Urothelium cell line (cell line): ENCODE measurements at regions not wholly inside any gene's neighbourhood (a gene's known extent, or its start where the extent isn't known, plus 50 kb on each side); places are given as distances from the start of the nearest gene placed in this dataset.
A peak's percentile ranks its signal among the peaks of the same experiment; 100 is the strongest.

Source experiments
- DNase-seq: peaks from one replicate; pipeline ENCODE4 v3.0.0; 2011; ENCODE audit warnings: low spot score, mixed read lengths
- FAIRE-seq: peaks from 2 replicates; lab custom pipeline; 2011; peaks lifted over from hg19 to GRCh38; lab: Jason Lieb, UNC

GRCh38 chr11:80436547-80436946, 995.7 kb upstream of the TENM4 start:
- DNase-seq = no peak
- FAIRE-seq = no peak

- DNase-seq (no peak), FAIRE-seq (no peak)
These were observed 994.5 kb upstream of the TENM4 start for GRCh38 chr11:80435345-80435744.

- FAIRE-seq = no peak
- no peak for DNase-seq
These were observed 991.2 kb upstream of the TENM4 start for GRCh38 chr11:80432057-80432456.

GRCh38 chr11:80424012-80424695, 983.3 kb upstream of the TENM4 start:
- FAIRE-seq (no peak), DNase-seq (no peak)

GRCh38 chr11:80420374-80420773, 979.5 kb upstream of the TENM4 start:
- DNase-seq = no peak
- no peak for FAIRE-seq

- FAIRE-seq = no peak
These were observed 976.9 kb upstream of the TENM4 start for GRCh38 chr11:80417681-80418080.

GRCh38 chr11:80415580-80415979, 974.8 kb upstream of the TENM4 start:
- FAIRE-seq (no peak), DNase-seq (no peak)

More at GRCh38 chr11:80417681-80418080, 976.9 kb upstream of the TENM4 start:
- DNase-seq = no peak

GRCh38 chr11:80414181-80415165, 973.6 kb upstream of the TENM4 start:
- FAIRE-seq (no peak), DNase-seq (no peak)

GRCh38 chr11:80412604-80413003, 971.8 kb upstream of the TENM4 start:
- no peak for DNase-seq
- no peak for FAIRE-seq

GRCh38 chr11:80393210-80393609, 952.4 kb upstream of the TENM4 start:
- FAIRE-seq (no peak), DNase-seq (no peak)

GRCh38 chr11:80390505-80390904, 949.7 kb upstream of the TENM4 start:
- FAIRE-seq = no peak
- no peak for DNase-seq

- no peak for DNase-seq
- FAIRE-seq = no peak
These were observed 947.7 kb upstream of the TENM4 start for GRCh38 chr11:80388536-80388935.

- no peak for FAIRE-seq
These were observed 947.3 kb upstream of the TENM4 start for GRCh38 chr11:80388130-80388529.

GRCh38 chr11:80383655-80384054, 942.8 kb upstream of the TENM4 start:
- no peak for DNase-seq
- no peak for FAIRE-seq

More at GRCh38 chr11:80388130-80388529, 947.3 kb upstream of the TENM4 start:
- no peak for DNase-seq

- DNase-seq (no peak), FAIRE-seq (no peak)
These were observed 938.9 kb upstream of the TENM4 start for GRCh38 chr11:80379620-80380278.

- FAIRE-seq (no peak), DNase-seq (no peak)
These were observed 931.1 kb upstream of the TENM4 start for GRCh38 chr11:80371931-80372330.

GRCh38 chr11:80365980-80366379, 925.1 kb upstream of the TENM4 start:
- FAIRE-seq (no peak), DNase-seq (no peak)

GRCh38 chr11:80365076-80365725, 924.4 kb upstream of the TENM4 start:
- DNase-seq (no peak), FAIRE-seq (no peak)

GRCh38 chr11:80362563-80363340, 921.9 kb upstream of the TENM4 start:
- FAIRE-seq = no peak
- DNase-seq = peak; percentile 3

- DNase-seq = no peak
- no peak for FAIRE-seq
These were observed 914.4 kb upstream of the TENM4 start for GRCh38 chr11:80355251-80355650.
